ENCODE measurements at regions not wholly inside any gene's neighbourhood (a gene's known extent, or its start where the extent isn't known, plus 50 kb on each side); places are given as distances from the start of the nearest gene placed in this dataset.

- DNase-seq = no peak
- H3K9me3 ChIP-seq = no peaks in the 10 kb centered on the region
- TF ChIP-seq CTCF (IDR thresholded peaks at IDR 0.05) (no peak), POLR2A (IDR thresholded peaks at IDR 0.05) (no peak)
- intact Hi-C loops (cut with DNase I) = loop anchor here in 2 of 10 donors (2.0 to 5.0 kb wide), 2 partner anchors 144 to 145 kb away; no protein-coding TSS in a partner anchor
- no peak for ATAC-seq
- WGBS, 4 donors = 30 to 46% (median 39%) methylated on average over 7 of the region's 7 CpGs
- H3K4me1 ChIP-seq = no peaks in the 10 kb centered on the region
- H3K4me3 ChIP-seq = no peak overlapping the region
- H3K27ac ChIP-seq = no peak overlapping the region
- no peaks in the 10 kb centered on the region for H3K27me3 ChIP-seq
- no peaks in the 10 kb centered on the region for H3K36me3 ChIP-seq
Measured at GRCh38 chr19:29117926-29118325, 95.0 kb downstream of the UQCRFS1 start.

GRCh38 chr19:29115181-29115580, 97.8 kb downstream of the UQCRFS1 start:
- Histone ChIP-seq H3K9me3 (no peaks in the 10 kb centered on the region), H3K27ac (no peak overlapping the region), H3K4me3 (no peak overlapping the region), H3K27me3 (no peaks in the 10 kb centered on the region), H3K36me3 (no peaks in the 10 kb centered on the region), H3K4me1 (no peaks in the 10 kb centered on the region)
- TF ChIP-seq CTCF (IDR thresholded peaks at IDR 0.05) (no peak), POLR2A (IDR thresholded peaks at IDR 0.05) (no peak)
- WGBS, 4 donors = 85 to 100% (median 96%) methylated on average over 1 of the region's 1 CpG
- no peak for ATAC-seq
- intact Hi-C loops (cut with DNase I) = loop anchor here in 1 of 10 donors (5.0 kb wide), 1 partner anchor 147 kb away; no protein-coding TSS in a partner anchor
- DNase-seq = no peak

- H3K27ac ChIP-seq = no peak overlapping the region
- no peaks in the 10 kb centered on the region for H3K27me3 ChIP-seq
- TF ChIP-seq CTCF (IDR thresholded peaks at IDR 0.05) (no peak), POLR2A (IDR thresholded peaks at IDR 0.05) (no peak)
- ATAC-seq (no peak), DNase-seq (no peak)
- intact Hi-C loops (cut with DNase I) = no loop called here
- no peaks in the 10 kb centered on the region for H3K4me1 ChIP-seq
- no peaks in the 10 kb centered on the region for H3K36me3 ChIP-seq
- H3K9me3 ChIP-seq = no peaks in the 10 kb centered on the region
- H3K4me3 ChIP-seq = no peak overlapping the region
- WGBS, 4 donors = 78 to 88% (median 84%) methylated on average over 8 to 9 of the region's 9 CpGs
Measured at GRCh38 chr19:29113838-29114237, 99.1 kb downstream of the UQCRFS1 start.

GRCh38 chr19:29111576-29111975, 101.4 kb downstream of the UQCRFS1 start:
- ATAC-seq = no peak
- Histone ChIP-seq H3K4me3 (no peak overlapping the region), H3K36me3 (no peaks in the 10 kb centered on the region), H3K27ac (no peak overlapping the region), H3K9me3 (no peaks in the 10 kb centered on the region), H3K4me1 (no peaks in the 10 kb centered on the region), H3K27me3 (peaks cover 0 to under 1% (median 0%) of the 10 kb centered on the region in 9 donors)
- TF ChIP-seq CTCF (IDR thresholded peaks at IDR 0.05) = no peak
- TF ChIP-seq POLR2A (IDR thresholded peaks at IDR 0.05) = no peak
- intact Hi-C loops (cut with DNase I) = no loop called here
- DNase-seq = no peak
- 55 to 67% (median 62%) methylated on average over 6 of the region's 6 CpGs for WGBS, 4 donors

Measured in heart left ventricle (tissue), 16 donors.